ENCODE measurements at regions not wholly inside any gene's neighbourhood (a gene's known extent, or its start where the extent isn't known, plus 50 kb on each side); places are given as distances from the start of the nearest gene placed in this dataset.

DNA sequence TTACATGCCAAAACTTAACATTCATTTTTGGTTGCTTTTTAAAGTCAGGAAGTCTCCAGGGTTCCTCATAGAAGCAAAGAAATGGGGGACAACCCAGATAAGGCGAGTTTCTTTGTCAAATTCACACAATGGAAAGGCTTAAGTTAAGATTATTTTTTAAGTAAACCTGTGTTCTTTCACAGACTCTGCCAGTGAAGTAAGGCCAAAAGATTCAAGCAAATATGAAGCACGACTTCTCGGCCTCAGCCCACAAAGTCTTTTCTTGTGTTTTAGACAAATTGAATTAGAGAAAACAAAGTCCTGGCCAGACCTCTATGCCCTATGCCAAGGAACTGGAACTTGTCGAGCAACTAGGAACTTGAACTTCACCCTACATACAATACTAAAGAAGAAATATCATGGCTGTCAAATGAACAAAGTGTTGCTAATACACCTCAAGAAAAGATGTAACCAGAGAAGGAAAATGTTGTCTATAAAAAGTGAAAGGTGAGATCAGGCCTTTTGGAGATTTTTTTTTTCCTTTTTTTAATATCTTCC, 540.0 kb upstream of the JARID2 start:
- TF ChIP-seq POLR2A (IDR thresholded peaks at IDR 0.05) (no peak), POLR2AphosphoS5 (IDR thresholded peaks at IDR 0.05; ENCODE audit: insufficient read depth in 1 of 2, low read depth in 1 of 2) (no peak)
- TF ChIP-seq, protein P1, sequence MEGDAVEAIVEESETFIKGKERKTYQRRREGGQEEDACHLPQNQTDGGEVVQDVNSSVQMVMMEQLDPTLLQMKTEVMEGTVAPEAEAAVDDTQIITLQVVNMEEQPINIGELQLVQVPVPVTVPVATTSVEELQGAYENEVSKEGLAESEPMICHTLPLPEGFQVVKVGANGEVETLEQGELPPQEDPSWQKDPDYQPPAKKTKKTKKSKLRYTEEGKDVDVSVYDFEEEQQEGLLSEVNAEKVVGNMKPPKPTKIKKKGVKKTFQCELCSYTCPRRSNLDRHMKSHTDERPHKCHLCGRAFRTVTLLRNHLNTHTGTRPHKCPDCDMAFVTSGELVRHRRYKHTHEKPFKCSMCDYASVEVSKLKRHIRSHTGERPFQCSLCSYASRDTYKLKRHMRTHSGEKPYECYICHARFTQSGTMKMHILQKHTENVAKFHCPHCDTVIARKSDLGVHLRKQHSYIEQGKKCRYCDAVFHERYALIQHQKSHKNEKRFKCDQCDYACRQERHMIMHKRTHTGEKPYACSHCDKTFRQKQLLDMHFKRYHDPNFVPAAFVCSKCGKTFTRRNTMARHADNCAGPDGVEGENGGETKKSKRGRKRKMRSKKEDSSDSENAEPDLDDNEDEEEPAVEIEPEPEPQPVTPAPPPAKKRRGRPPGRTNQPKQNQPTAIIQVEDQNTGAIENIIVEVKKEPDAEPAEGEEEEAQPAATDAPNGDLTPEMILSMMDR (IDR thresholded peaks at IDR 0.05), result no peak
